Activated B cell treated with CpG ODN at 0.5 μM for 24 hours (primary cell): ENCODE measurements at regions not wholly inside any gene's neighbourhood (a gene's known extent, or its start where the extent isn't known, plus 50 kb on each side); places are given as distances from the start of the nearest gene placed in this dataset.

ENCODE experiments used
- ATAC-seq: fragments of 200-7000 bp; cut with Tn5 transposase; one replicate; pipeline ENCODE4 v1.10.0; 2021; ENCODE audit warnings: low read depth, mild to moderate bottlenecking, moderate library complexity
- CTCF ChIA-PET: fragments of 350-600 bp; sonication (Branson Sonifier 250); formaldehyde crosslinking; loops from one replicate; lab custom pipeline; 2021; ENCODE audit warnings: antibody characterized with exemption; lab: Charles Lee
- POLR2A ChIA-PET: fragments of 350-600 bp; sonication (Branson Sonifier 250); formaldehyde crosslinking; loops from one replicate; lab custom pipeline; 2021; ENCODE audit warnings: antibody characterized with exemption; lab: Charles Lee
- DNase-seq: peaks from one replicate; pipeline ENCODE4 v3.0.0; 2022
- H3K27ac Mint-ChIP-seq: one replicate; pipeline ENCODE4 v1.8.0; 2020; ENCODE audit warnings: mixed read lengths
- H3K27me3 Mint-ChIP-seq: one replicate; pipeline ENCODE4 v1.8.0; 2021; ENCODE audit warnings: mixed read lengths
- H3K36me3 Mint-ChIP-seq: one replicate; pipeline ENCODE4 v1.8.0; 2021; ENCODE audit warnings: low read depth, mixed read lengths
- H3K4me1 Mint-ChIP-seq: one replicate; pipeline ENCODE4 v1.8.0; 2021; ENCODE audit warnings: mixed read lengths
- H3K4me3 Mint-ChIP-seq: one replicate; pipeline ENCODE4 v1.8.0; 2020; ENCODE audit warnings: mild to moderate bottlenecking, mixed read lengths
- H3K9me3 Mint-ChIP-seq: one replicate; pipeline ENCODE4 v1.8.0; 2020; ENCODE audit warnings: mixed read lengths
- intact Hi-C: fragments of 100-400 bp; cut with micrococcal nuclease; formaldehyde crosslinking; loops from one replicate; pipeline ENCODE4 v1.15.1; 2024
- TF ChIP-seq, protein P1 (sequence below): fragments of 200-600 bp; IDR thresholded peaks from one replicate; pipeline ENCODE4 v1.8.0; 2022; ENCODE audit warnings: antibody characterized with exemption, mild to moderate bottlenecking

GRCh38 chr22:26887456-26887855 lies 230.1 kb downstream of the MIAT start:
- Mint-ChIP-seq H3K9me3 (no peaks in the 10 kb centered on the region), H3K27ac (no peak overlapping the region), H3K4me3 (no peak overlapping the region), H3K4me1 (no peaks in the 10 kb centered on the region), H3K36me3 (peaks cover 2% of the 10 kb centered on the region), H3K27me3 (peaks cover 7% of the 10 kb centered on the region)
- TF ChIP-seq, protein P1, sequence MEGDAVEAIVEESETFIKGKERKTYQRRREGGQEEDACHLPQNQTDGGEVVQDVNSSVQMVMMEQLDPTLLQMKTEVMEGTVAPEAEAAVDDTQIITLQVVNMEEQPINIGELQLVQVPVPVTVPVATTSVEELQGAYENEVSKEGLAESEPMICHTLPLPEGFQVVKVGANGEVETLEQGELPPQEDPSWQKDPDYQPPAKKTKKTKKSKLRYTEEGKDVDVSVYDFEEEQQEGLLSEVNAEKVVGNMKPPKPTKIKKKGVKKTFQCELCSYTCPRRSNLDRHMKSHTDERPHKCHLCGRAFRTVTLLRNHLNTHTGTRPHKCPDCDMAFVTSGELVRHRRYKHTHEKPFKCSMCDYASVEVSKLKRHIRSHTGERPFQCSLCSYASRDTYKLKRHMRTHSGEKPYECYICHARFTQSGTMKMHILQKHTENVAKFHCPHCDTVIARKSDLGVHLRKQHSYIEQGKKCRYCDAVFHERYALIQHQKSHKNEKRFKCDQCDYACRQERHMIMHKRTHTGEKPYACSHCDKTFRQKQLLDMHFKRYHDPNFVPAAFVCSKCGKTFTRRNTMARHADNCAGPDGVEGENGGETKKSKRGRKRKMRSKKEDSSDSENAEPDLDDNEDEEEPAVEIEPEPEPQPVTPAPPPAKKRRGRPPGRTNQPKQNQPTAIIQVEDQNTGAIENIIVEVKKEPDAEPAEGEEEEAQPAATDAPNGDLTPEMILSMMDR, result no peak
- CTCF ChIA-PET, result no interaction called here
- no peak for ATAC-seq
- DNase-seq, result no peak
- intact Hi-C loops, result no loop called here
- POLR2A ChIA-PET, result no interaction called here

DNA sequence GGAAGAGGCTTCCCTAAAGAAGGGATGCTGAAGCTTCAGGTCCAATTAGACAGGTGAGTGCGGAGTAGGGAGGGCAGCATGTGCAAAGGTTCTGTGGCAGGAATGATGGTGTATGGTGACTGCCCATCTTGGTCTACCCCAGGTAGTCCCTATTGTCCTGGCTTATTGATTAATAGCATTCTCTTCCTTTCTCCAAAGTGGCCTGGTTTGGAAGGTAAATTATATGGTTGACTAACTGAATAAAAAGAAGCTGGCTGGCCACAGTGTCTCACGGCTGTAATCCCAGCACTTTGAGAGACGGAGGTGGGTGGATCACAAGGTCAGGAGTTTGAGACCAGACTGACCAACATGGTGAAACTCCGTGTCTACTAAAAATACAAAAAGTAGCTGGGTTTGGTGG lies 230.5 kb downstream of the MIAT start:
- ChIA-PET POLR2A (no interaction called here), CTCF (no interaction called here)
- DNase-seq (no peak), ATAC-seq (no peak)
- TF ChIP-seq, protein P1, result no peak
- H3K36me3 Mint-ChIP-seq, result peaks cover 2% of the 10 kb centered on the region
- intact Hi-C loops, result no loop called here
- peaks cover 10% of the 10 kb centered on the region for H3K27me3 Mint-ChIP-seq
- H3K4me3 Mint-ChIP-seq, result no peak overlapping the region
- no peak overlapping the region for H3K27ac Mint-ChIP-seq
- no peaks in the 10 kb centered on the region for H3K4me1 Mint-ChIP-seq
- no peaks in the 10 kb centered on the region for H3K9me3 Mint-ChIP-seq

DNA sequence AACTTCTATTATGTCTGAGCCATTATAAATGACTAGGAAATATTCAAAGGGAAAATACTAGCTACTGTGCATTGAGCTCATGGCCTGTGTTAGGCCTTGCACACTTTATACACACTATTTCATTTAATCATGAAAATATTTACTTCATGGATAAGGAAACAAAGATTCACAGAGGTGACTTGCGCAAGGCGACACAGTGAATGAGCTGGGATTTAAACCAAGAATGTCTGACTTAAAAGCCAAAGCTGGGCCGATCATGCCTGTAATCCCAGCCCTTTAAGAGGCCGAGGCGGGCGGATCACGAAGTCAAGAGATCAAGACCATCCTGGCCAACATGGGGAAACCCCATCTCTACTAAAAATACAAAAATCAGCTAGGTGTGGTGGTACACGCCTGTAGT lies 231.5 kb downstream of the MIAT start:
- CTCF ChIA-PET, result no interaction called here
- DNase-seq (no peak), ATAC-seq (no peak)
- Mint-ChIP-seq H3K36me3 (peaks cover 2% of the 10 kb centered on the region), H3K27me3 (peaks cover 19% of the 10 kb centered on the region), H3K27ac (no peak overlapping the region), H3K4me3 (no peak overlapping the region), H3K4me1 (no peaks in the 10 kb centered on the region), H3K9me3 (no peaks in the 10 kb centered on the region)
- intact Hi-C loops, result no loop called here
- TF ChIP-seq, protein P1, result no peak
- POLR2A ChIA-PET, result no interaction called here

- intact Hi-C loops, result no loop called here
- Mint-ChIP-seq H3K36me3 (no peaks in the 10 kb centered on the region), H3K9me3 (no peaks in the 10 kb centered on the region), H3K27me3 (peaks cover 19% of the 10 kb centered on the region), H3K4me3 (no peak overlapping the region), H3K27ac (no peak overlapping the region), H3K4me1 (no peaks in the 10 kb centered on the region)
- DNase-seq (no peak), ATAC-seq (no peak)
- TF ChIP-seq, protein P1, result no peak
- ChIA-PET CTCF (no interaction called here), POLR2A (no interaction called here)
Measured at GRCh38 chr22:26889802-26890201, 232.4 kb downstream of the MIAT start.

- no peak overlapping the region for H3K4me3 Mint-ChIP-seq
- no peaks in the 10 kb centered on the region for H3K36me3 Mint-ChIP-seq
- ChIA-PET CTCF (no interaction called here), POLR2A (no interaction called here)
- no peak for DNase-seq
- H3K9me3 Mint-ChIP-seq, result no peaks in the 10 kb centered on the region
- TF ChIP-seq, protein P1, result no peak
- no peaks in the 10 kb centered on the region for H3K4me1 Mint-ChIP-seq
- peaks cover 19% of the 10 kb centered on the region for H3K27me3 Mint-ChIP-seq
- intact Hi-C loops, result no loop called here
- no peak for ATAC-seq
- no peak overlapping the region for H3K27ac Mint-ChIP-seq
Measured at GRCh38 chr22:26890870-26891269, 233.5 kb downstream of the MIAT start.
